Glomerular endothelial cell (primary cell): ENCODE measurements at regions not wholly inside any gene's neighbourhood (a gene's known extent, or its start where the extent isn't known, plus 50 kb on each side); places are given as distances from the start of the nearest gene placed in this dataset.

Source experiments
- DNase-seq: peaks from one replicate; pipeline ENCODE4 v3.0.0-alpha.2; 2011; ENCODE audit warnings: low read depth, low spot score; ENCODE audit errors: extremely low read depth

DNA sequence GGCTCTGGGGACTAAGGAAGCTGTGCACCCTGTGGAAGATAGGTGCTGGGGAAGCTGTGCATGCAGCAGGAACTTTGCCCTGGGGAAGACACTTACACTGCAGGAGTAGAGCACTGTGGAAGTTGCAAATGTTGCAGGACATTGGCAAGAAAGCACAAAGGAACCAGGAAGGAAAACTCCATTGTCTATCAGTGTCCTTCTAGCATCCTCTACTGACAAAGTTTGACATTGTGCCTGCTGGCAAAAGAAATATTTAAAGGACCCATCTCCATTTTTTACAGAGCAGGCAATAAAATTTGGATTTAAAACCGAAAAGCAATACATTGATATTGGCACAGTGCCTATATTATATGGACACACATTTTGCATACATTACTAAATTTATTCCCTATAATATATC lies 394.1 kb downstream of the PBX1 start:
- DNase-seq = no peak

- no peak for DNase-seq
Measured at GRCh38 chr1:164951508-164951907, 392.5 kb downstream of the PBX1 start.

- no peak for DNase-seq
Measured at GRCh38 chr1:164950541-164950986, 391.6 kb downstream of the PBX1 start.

- no peak for DNase-seq
Measured at GRCh38 chr1:164949771-164950471, 390.9 kb downstream of the PBX1 start.

DNA sequence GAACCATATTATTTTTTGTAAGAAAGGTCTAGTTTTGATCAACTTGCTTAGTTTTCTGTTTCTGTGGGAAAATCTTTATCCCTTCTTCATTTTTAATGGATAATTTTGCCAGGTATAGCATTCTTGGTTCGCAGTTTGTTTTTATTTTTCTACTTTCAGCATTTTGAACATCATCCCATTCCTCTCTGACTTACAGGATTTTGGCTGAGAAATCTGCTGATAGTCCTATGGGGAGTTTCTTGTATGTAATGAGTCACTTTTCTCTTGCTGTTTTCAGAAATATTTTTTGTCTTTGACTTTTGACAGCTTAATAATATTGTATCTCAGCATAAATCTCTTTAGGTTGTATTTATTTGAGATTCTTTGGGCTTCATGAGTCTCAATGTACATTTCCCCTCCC lies 389.1 kb downstream of the PBX1 start:
- no peak for DNase-seq

- DNase-seq = no peak
Measured at GRCh38 chr1:164937291-164937690, 378.3 kb downstream of the PBX1 start.

DNA sequence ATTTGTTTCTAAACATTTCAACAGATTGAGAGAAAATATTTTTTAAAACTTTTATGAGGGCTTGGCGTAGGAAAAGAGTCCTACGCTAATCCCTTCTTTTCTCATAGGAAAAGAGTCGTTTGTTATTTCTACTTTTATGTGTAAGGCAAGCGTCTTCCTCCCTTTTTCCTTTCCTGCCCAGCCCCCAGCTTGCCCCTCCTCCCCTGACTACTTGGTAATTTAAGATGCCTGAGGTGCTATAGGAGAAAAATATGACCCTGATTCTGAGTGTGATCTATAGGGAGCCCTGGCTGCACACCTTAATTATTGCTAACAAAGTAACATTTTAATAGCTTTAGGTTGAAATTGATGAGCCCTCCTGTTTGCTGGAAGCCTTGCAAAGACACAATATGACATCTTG lies 373.6 kb downstream of the PBX1 start:
- no peak for DNase-seq

- DNase-seq = no peak
Measured at GRCh38 chr1:164930833-164931232, 371.8 kb downstream of the PBX1 start.

GRCh38 chr1:164930241-164930640 lies 371.3 kb downstream of the PBX1 start:
- DNase-seq = no peak

- DNase-seq = no peak
Measured at GRCh38 chr1:164928232-164928812, 369.3 kb downstream of the PBX1 start.

- no peak for DNase-seq
Measured at GRCh38 chr1:164926107-164926506, 367.1 kb downstream of the PBX1 start.

DNA sequence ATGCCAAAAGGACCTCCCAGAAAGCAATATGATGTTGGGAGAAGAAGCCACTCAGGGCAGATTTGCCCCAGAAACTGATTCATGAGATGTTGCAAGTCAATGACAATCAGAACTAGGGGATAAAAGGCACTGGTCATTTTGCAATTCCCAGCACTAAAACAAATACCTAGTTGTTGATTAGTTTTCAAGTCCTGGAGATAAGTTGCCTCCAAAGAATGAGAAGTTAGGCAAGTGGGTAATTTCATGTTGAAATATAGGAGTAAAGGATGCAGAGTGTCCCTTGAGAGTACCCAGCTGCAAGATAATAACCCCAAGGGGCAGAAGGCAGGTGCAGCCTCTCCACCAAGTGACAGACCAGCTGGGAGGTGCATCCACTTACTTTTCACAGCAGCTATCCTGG lies 363.6 kb downstream of the PBX1 start:
- no peak for DNase-seq

DNA sequence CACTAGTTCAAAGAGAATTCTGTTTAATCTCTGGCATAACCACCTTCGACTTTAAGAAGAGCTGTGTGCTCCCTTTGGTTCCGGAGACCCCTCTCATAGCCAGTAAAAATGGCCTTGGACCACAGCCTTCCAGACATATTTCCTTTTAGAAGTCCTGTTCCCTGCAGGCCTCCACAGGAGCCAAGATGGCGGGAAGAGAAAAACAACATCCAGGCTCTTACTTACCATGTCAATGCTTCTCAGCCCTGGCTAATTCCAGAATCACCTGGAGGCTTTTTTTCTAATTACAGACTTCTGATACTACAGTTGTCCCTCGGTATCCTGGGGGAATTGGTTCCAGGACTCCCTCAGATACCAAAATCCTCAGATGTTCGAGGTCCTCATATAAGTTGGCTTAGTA lies 362.5 kb downstream of the PBX1 start:
- DNase-seq = no peak

- DNase-seq = no peak
Measured at GRCh38 chr1:164918140-164918539, 359.2 kb downstream of the PBX1 start.

DNA sequence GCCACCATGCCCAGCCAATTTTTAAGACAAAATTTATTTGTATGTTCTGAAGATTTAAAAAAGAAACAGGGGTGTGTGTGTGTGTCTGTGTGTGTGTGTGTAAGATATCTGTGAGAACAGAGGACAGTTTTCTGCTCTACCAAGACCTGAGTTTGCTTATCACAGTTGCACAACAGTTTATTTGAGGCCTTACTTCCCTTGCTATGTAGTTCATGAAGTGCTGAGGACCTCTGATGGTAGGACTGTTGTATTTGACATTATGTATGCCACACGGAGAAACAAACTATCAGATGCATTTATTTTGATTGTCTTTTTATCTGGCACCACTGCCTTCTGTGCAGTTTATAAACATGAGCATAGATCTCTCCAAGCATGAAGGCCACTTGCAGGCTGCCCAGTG lies 355.2 kb downstream of the PBX1 start:
- no peak for DNase-seq

DNA sequence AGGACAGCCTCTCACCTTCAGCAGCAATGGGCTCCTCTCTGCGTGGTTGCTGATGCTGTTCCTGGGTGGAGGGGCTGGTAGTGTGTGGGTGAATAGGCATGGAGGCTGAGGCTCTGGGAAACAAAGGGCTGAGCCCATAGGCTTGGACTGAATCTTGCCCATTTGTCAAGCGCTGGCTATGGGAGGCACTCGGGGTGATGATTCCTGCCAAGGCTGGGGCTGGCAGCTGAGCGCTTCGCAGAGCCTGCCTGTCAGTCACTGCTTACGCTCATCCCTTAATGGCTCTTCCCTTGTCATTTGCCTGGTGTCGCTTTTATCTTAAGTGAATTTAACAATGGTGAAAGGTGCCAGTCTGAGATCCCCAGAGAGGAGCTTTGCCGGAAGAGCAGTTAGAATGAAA lies 353.3 kb downstream of the PBX1 start:
- no peak for DNase-seq

DNA sequence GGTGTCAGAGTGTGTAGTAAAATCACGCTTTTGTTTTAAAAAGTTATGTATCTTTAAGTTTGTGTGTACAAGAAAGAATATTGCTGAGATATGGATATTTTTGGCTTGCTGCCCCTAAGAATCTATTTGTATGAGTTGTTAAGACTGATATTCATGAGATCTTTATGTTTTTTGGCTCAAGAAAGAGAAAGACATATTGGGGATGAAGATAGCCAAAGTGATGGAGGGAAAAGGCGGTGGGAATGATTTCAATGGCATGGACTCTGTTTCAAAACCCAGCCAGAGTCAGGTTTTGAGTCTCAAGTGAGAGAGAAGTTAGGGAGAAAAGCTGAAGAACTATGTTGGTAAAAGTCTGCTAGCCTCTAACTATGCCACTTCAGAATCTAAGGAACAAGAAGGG lies 351.7 kb downstream of the PBX1 start:
- no peak for DNase-seq

DNA sequence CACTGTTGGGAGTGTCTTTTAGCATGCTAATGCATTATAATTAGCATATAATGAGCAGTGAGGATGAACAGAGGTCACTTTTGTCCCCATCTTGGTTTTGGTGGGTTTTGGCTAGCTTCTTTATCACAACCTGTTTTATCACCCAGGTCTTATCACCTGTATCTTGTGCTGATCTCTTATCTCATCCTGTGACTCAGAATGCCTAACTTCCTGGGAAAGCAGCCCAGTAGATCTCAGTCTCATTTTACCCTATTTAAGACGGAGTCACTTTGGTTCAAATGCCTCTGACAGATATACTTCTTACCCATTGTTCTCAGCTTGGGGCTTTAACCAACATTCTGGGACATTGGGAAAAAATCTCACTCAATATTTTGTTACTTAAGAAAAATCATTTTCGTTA lies 348.7 kb downstream of the PBX1 start:
- DNase-seq = no peak

GRCh38 chr1:164905869-164906268 lies 346.9 kb downstream of the PBX1 start:
- DNase-seq = no peak

- DNase-seq = no peak
Measured at GRCh38 chr1:164902491-164902890, 343.5 kb downstream of the PBX1 start.
